SK-N-SH treated with all-trans-retinoic acid at 6 μM for 48 hours (cell line): ENCODE measurements at regions not wholly inside any gene's neighbourhood (a gene's known extent, or its start where the extent isn't known, plus 50 kb on each side); places are given as distances from the start of the nearest gene placed in this dataset.

ENCODE experiments used
- ATAC-seq: fragments of 200-7000 bp; cut with Tn5 transposase; 3 replicates; pipeline ENCODE4 v1.9.1; 2020; ENCODE audit warnings: mild to moderate bottlenecking, moderate library complexity
- ARNTL ChIP-seq: fragments of 450-650 bp; formaldehyde crosslinking; IDR thresholded peaks from 2 replicates; pipeline ENCODE4 v1.5.0; 2020; ENCODE audit warnings: low read depth, mild to moderate bottlenecking, moderate library complexity, borderline replicate concordance
- BACH2 ChIP-seq: fragments of 250-450 bp; sonication (Bioruptor Pico); IDR thresholded peaks from 2 replicates; pipeline ENCODE4 v1.9.0; 2021; ENCODE audit warnings: mild to moderate bottlenecking, borderline replicate concordance
- CSDC2 ChIP-seq: fragments of 250-450 bp; sonication (Bioruptor Pico); IDR thresholded peaks from 2 replicates; pipeline ENCODE4 v1.5.0; 2020; ENCODE audit warnings: mild to moderate bottlenecking, moderate library complexity
- ESRRG ChIP-seq: fragments of 250-450 bp; sonication (Bioruptor Pico); IDR thresholded peaks from 2 replicates; pipeline ENCODE4 v1.6.1; 2021; ENCODE audit warnings: mild to moderate bottlenecking
- GLIS3 ChIP-seq: fragments of 250-450 bp; sonication (Bioruptor Pico); IDR thresholded peaks from 2 replicates; pipeline ENCODE4 v1.5.0; 2020; ENCODE audit warnings: mild to moderate bottlenecking, moderate library complexity
- ISL1 ChIP-seq: fragments of 250-450 bp; sonication (Bioruptor Pico); IDR thresholded peaks from 2 replicates; pipeline ENCODE4 v2.1.2; 2022; ENCODE audit warnings: mild to moderate bottlenecking, moderate library complexity
- PPARA ChIP-seq: fragments of 250-450 bp; sonication (Bioruptor Pico); IDR thresholded peaks from 2 replicates; pipeline ENCODE4 v1.5.0; 2020; ENCODE audit warnings: mild to moderate bottlenecking, borderline replicate concordance
- RARB ChIP-seq: fragments of 250-450 bp; sonication (Bioruptor Pico); IDR thresholded peaks from 2 replicates; pipeline ENCODE4 v1.8.0; 2021; ENCODE audit warnings: mild to moderate bottlenecking, moderate library complexity
- SNAI2 ChIP-seq: fragments of 250-450 bp; sonication (Bioruptor Pico); IDR thresholded peaks from 2 replicates; pipeline ENCODE4 v1.5.0; 2020; ENCODE audit warnings: mild to moderate bottlenecking, moderate library complexity
- TCF4 ChIP-seq: fragments of 250-450 bp; sonication (Bioruptor Pico); IDR thresholded peaks from 2 replicates; pipeline ENCODE4 v1.8.0; 2021; ENCODE audit warnings: mild to moderate bottlenecking, moderate library complexity, borderline replicate concordance
- TOX ChIP-seq: fragments of 250-450 bp; sonication (Bioruptor Pico); IDR thresholded peaks from 2 replicates; pipeline ENCODE4 v1.8.0; 2021; ENCODE audit warnings: mild to moderate bottlenecking, moderate library complexity, borderline replicate concordance
- TSHZ2 ChIP-seq: fragments of 250-450 bp; sonication (Bioruptor Pico); IDR thresholded peaks from 2 replicates; pipeline ENCODE4 v1.5.0; 2020; ENCODE audit warnings: mild to moderate bottlenecking, moderate library complexity
- ZC3H10 ChIP-seq: fragments of 250-450 bp; sonication (Bioruptor Pico); IDR thresholded peaks from 2 replicates; pipeline ENCODE4 v1.5.1; 2021; ENCODE audit warnings: mild to moderate bottlenecking, moderate library complexity
- ZFP3 ChIP-seq: fragments of 250-450 bp; sonication (Bioruptor Pico); IDR thresholded peaks from 2 replicates; pipeline ENCODE4 v1.5.0; 2020; ENCODE audit warnings: mild to moderate bottlenecking, moderate library complexity
- ZNF565 ChIP-seq: fragments of 450-650 bp; formaldehyde crosslinking; conservative IDR thresholded peaks from 2 replicates; pipeline ENCODE4 v1.5.0; 2020; ENCODE audit warnings: low read depth, mild to moderate bottlenecking, moderate library complexity
- ZNF70 ChIP-seq: fragments of 450-650 bp; formaldehyde crosslinking; IDR thresholded peaks from 2 replicates; pipeline ENCODE4 v1.5.0; 2020; ENCODE audit warnings: mild to moderate bottlenecking, moderate library complexity
- ZNF8 ChIP-seq: fragments of 450-650 bp; formaldehyde crosslinking; IDR thresholded peaks from 2 replicates; pipeline ENCODE4 v1.5.0; 2020; ENCODE audit warnings: mild to moderate bottlenecking, moderate library complexity
- TF ChIP-seq, protein P1 (sequence below): fragments of 250-450 bp; sonication (Bioruptor Pico); IDR thresholded peaks from 2 replicates; pipeline ENCODE4 v1.5.1; 2020; ENCODE audit warnings: low read depth, mild to moderate bottlenecking, moderate library complexity
- TF ChIP-seq, protein P2 (sequence below): fragments of 250-450 bp; sonication (Bioruptor Pico); IDR thresholded peaks from 2 replicates; pipeline ENCODE4 v1.8.0; 2020; ENCODE audit warnings: mild to moderate bottlenecking, moderate library complexity, borderline replicate concordance
- TF ChIP-seq, protein P3 (sequence below): fragments of 250-450 bp; sonication (Bioruptor Pico); IDR thresholded peaks from 2 replicates; pipeline ENCODE4 v1.8.0; 2021; ENCODE audit warnings: low read depth, mild to moderate bottlenecking, moderate library complexity, borderline replicate concordance

DNA sequence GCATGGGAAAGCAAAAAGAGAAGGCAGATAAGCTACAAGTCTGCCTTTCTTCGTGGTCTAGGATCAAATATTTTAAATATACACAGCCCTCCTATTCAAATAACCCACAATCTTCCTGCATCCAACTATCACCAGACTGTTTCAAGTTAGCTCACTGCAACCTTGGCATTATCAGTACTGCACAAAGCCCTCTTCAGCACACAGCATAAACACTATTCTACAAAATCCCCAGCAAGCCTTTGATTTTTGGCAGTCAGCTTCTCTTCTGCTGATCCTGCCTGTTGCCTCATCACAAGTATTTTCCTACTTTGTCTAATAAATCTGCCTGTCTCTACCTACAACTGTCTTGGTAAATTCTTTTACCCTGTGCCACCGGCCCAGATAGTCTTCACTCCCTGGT, 142.9 kb downstream of the COX7C start (continued):
- TF ChIP-seq, protein P1, sequence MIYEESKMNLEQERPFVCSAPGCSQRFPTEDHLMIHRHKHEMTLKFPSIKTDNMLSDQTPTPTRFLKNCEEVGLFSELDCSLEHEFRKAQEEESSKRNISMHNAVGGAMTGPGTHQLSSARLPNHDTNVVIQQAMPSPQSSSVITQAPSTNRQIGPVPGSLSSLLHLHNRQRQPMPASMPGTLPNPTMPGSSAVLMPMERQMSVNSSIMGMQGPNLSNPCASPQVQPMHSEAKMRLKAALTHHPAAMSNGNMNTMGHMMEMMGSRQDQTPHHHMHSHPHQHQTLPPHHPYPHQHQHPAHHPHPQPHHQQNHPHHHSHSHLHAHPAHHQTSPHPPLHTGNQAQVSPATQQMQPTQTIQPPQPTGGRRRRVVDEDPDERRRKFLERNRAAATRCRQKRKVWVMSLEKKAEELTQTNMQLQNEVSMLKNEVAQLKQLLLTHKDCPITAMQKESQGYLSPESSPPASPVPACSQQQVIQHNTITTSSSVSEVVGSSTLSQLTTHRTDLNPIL: no peak
- TF ChIP-seq GLIS3 (no peak), ARNTL (CRISPR knock-in tag) (no peak), SNAI2 (no peak)

GRCh38 chr5:86763929-86764328, 146.2 kb downstream of the COX7C start:
- no peak for TF ChIP-seq ZFP3 (CRISPR knock-in tag)
- TF ChIP-seq SNAI2: no peak
- TF ChIP-seq TOX (CRISPR knock-in tag): no peak
- TF ChIP-seq ESRRG (CRISPR knock-in tag): no peak
- TF ChIP-seq TSHZ2 (CRISPR knock-in tag): no peak
- no peak for TF ChIP-seq PPARA (CRISPR knock-in tag)
- TF ChIP-seq ZNF8 (CRISPR knock-in tag): no peak
- TF ChIP-seq, protein P2, sequence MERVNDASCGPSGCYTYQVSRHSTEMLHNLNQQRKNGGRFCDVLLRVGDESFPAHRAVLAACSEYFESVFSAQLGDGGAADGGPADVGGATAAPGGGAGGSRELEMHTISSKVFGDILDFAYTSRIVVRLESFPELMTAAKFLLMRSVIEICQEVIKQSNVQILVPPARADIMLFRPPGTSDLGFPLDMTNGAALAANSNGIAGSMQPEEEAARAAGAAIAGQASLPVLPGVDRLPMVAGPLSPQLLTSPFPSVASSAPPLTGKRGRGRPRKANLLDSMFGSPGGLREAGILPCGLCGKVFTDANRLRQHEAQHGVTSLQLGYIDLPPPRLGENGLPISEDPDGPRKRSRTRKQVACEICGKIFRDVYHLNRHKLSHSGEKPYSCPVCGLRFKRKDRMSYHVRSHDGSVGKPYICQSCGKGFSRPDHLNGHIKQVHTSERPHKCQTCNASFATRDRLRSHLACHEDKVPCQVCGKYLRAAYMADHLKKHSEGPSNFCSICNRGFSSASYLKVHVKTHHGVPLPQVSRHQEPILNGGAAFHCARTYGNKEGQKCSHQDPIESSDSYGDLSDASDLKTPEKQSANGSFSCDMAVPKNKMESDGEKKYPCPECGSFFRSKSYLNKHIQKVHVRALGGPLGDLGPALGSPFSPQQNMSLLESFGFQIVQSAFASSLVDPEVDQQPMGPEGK (CRISPR knock-in tag): no peak
- TF ChIP-seq ARNTL (CRISPR knock-in tag): no peak
- TF ChIP-seq, protein P3, sequence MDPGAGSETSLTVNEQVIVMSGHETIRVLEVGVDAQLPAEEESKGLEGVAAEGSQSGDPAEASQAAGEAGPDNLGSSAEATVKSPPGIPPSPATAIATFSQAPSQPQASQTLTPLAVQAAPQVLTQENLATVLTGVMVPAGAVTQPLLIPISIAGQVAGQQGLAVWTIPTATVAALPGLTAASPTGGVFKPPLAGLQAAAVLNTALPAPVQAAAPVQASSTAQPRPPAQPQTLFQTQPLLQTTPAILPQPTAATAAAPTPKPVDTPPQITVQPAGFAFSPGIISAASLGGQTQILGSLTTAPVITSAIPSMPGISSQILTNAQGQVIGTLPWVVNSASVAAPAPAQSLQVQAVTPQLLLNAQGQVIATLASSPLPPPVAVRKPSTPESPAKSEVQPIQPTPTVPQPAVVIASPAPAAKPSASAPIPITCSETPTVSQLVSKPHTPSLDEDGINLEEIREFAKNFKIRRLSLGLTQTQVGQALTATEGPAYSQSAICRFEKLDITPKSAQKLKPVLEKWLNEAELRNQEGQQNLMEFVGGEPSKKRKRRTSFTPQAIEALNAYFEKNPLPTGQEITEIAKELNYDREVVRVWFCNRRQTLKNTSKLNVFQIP (CRISPR knock-in tag): no peak
- TF ChIP-seq ZNF565 (CRISPR knock-in tag): no peak
- no peak for TF ChIP-seq ISL1 (CRISPR knock-in tag)
- TF ChIP-seq GLIS3: no peak
- no peak for TF ChIP-seq ZC3H10 (CRISPR knock-in tag)
- no peak for TF ChIP-seq TCF4 (CRISPR knock-in tag)
- TF ChIP-seq, protein P1: no peak
- ATAC-seq: no peak

DNA sequence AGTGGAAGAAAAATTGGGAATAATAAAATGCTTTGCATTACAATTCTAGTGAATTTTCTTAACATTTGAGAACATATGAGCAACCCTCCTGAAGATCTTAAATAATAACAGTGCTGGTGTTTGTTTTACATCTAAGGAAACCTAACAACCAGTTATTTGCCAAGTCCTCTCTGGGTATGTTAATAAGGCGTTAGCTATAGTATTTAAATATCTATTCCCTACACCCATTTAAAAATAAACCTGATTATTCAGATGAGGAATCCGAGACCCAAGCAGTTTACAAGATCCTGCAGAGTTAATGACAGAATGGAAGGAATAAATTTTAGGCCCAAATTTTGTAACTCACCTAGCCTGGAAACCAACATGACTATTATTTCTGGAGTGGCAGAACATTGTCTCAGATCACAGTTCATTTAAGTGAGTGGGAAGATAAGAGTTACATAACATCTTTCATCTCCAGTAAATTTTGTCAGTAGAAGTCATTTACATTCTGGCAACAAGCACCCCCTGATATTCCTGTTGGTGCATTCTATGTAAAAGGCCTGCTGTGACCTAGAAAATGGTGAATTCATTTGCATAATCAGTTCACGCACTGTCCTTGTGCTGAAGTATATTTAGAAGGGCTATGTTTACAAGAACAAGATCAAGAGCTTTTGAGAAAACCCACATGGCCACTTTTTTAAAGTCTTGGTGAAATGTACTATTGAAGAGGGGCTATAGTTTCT, 148.2 kb downstream of the COX7C start:
- ATAC-seq: no peak
- TF ChIP-seq GLIS3: no peak
- no peak for TF ChIP-seq ISL1 (CRISPR knock-in tag)
- no peak for TF ChIP-seq ZNF8 (CRISPR knock-in tag)
- no peak for TF ChIP-seq BACH2 (CRISPR knock-in tag)
- TF ChIP-seq ZFP3 (CRISPR knock-in tag): no peak
- TF ChIP-seq TSHZ2 (CRISPR knock-in tag): no peak
- TF ChIP-seq RARB (CRISPR knock-in tag): no peak
- TF ChIP-seq TCF4 (CRISPR knock-in tag): no peak
- TF ChIP-seq CSDC2: no peak
- TF ChIP-seq, protein P2 (CRISPR knock-in tag): no peak
- TF ChIP-seq, protein P1: no peak
- TF ChIP-seq SNAI2: no peak
- TF ChIP-seq ZNF70 (CRISPR knock-in tag): no peak
- no peak for TF ChIP-seq ESRRG (CRISPR knock-in tag)
